ENCODE measurements at regions not wholly inside any gene's neighbourhood (a gene's known extent, or its start where the extent isn't known, plus 50 kb on each side); places are given as distances from the start of the nearest gene placed in this dataset.
A peak's percentile ranks its signal among the peaks of the same experiment; 100 is the strongest.

GRCh38 chr5:175796536-175797499 lies 74.6 kb upstream of the CPLX2 start:
- no peak for TF ChIP-seq POLR2A (IDR thresholded peaks at IDR 0.05; ENCODE audit: control extremely low read depth in 1 of 2, low read depth in 2 of 2, low read length in 2 of 2)
- TF ChIP-seq, protein P1, sequence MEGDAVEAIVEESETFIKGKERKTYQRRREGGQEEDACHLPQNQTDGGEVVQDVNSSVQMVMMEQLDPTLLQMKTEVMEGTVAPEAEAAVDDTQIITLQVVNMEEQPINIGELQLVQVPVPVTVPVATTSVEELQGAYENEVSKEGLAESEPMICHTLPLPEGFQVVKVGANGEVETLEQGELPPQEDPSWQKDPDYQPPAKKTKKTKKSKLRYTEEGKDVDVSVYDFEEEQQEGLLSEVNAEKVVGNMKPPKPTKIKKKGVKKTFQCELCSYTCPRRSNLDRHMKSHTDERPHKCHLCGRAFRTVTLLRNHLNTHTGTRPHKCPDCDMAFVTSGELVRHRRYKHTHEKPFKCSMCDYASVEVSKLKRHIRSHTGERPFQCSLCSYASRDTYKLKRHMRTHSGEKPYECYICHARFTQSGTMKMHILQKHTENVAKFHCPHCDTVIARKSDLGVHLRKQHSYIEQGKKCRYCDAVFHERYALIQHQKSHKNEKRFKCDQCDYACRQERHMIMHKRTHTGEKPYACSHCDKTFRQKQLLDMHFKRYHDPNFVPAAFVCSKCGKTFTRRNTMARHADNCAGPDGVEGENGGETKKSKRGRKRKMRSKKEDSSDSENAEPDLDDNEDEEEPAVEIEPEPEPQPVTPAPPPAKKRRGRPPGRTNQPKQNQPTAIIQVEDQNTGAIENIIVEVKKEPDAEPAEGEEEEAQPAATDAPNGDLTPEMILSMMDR (IDR thresholded peaks at IDR 0.05; ENCODE audit: control extremely low read depth in 1 of 3, insufficient read depth in 1 of 3, low read depth in 1 of 3, low read length in 3 of 3) = no peak
- no peak for TF ChIP-seq CEBPB (IDR thresholded peaks at IDR 0.05; ENCODE audit: low read depth, low read length)
- TF ChIP-seq POLR2AphosphoS5 (IDR thresholded peaks at IDR 0.05; ENCODE audit: low read depth, low read length) = no peak
- TF ChIP-seq MAFK (IDR thresholded peaks at IDR 0.05; ENCODE audit: low read depth, low read length) = no peak
- no peak for TF ChIP-seq USF2 (IDR thresholded peaks at IDR 0.05; ENCODE audit: low read length)
- TF ChIP-seq EP300 (IDR thresholded peaks at IDR 0.05; ENCODE audit: borderline replicate concordance in 1 of 2, low read depth in 2 of 2, low read length in 2 of 2) = peak in 1 of 2 experiments; percentile 91; a peak in 2 of 3 replicates
- TF ChIP-seq CREB1 (IDR thresholded peaks at IDR 0.05) = peak; percentile 67
